Suprapubic skin (tissue), 4 donors: ENCODE measurements at regions not wholly inside any gene's neighbourhood (a gene's known extent, or its start where the extent isn't known, plus 50 kb on each side); places are given as distances from the start of the nearest gene placed in this dataset.

Experiments
- EP300 ChIP-seq: sonication (generic); formaldehyde crosslinking; IDR thresholded peaks from one replicate; pipeline ENCODE4 v1.6.1; 2017; ENCODE audit warnings: antibody characterized with exemption
- POLR2A ChIP-seq, 2 donors: fragments of 450-650 bp; IDR thresholded peaks; one replicate each; pipeline ENCODE4 v1.6.1; 2017; ENCODE audit warnings: antibody characterized with exemption in 2 of 2, mild to moderate bottlenecking in 2 of 2, moderate library complexity in 2 of 2
- POLR2AphosphoS5 ChIP-seq, 3 donors: sonication (generic); formaldehyde crosslinking; IDR thresholded peaks; one replicate each; pipeline ENCODE4 v1.6.1; 2017; ENCODE audit warnings: antibody characterized with exemption in 3 of 3
- TF ChIP-seq, protein P1 (sequence below), 2 donors: fragments of 200-600 bp in 1 of 2; fragments of 450-650 bp in 1 of 2; sonication (generic) in 1 of 2; IDR thresholded peaks; one replicate each; pipeline ENCODE4 v1.5.1; 2016 to 2019; ENCODE audit warnings: antibody characterized with exemption in 2 of 2, mild to moderate bottlenecking in 1 of 2, moderate library complexity in 1 of 2

DNA sequence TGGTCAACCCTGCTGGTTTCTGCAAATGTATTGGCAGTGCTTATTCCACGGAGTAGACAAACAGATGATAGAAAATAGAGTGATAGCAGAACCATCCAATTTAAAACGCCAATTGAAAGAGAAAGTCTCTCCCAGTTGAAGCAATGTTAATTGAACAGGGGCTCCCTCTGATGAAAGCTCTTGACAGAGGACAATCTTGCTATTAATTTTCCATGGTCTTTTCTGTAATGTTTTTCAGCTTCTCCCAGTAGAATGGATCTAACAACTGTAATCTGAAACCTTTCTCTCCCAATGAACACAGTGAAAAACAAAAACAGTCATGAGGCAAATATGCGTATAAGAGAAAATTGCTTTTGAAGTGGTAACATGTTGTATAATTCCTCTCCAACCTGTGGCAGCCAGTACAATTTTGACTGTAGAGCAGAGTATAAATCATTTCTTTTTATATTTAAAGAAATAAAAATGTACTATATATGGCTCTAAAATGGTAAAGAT, 225.1 kb upstream of the GALNTL6 start:
- TF ChIP-seq POLR2AphosphoS5 (IDR thresholded peaks at IDR 0.05): no peak
- TF ChIP-seq, protein P1, sequence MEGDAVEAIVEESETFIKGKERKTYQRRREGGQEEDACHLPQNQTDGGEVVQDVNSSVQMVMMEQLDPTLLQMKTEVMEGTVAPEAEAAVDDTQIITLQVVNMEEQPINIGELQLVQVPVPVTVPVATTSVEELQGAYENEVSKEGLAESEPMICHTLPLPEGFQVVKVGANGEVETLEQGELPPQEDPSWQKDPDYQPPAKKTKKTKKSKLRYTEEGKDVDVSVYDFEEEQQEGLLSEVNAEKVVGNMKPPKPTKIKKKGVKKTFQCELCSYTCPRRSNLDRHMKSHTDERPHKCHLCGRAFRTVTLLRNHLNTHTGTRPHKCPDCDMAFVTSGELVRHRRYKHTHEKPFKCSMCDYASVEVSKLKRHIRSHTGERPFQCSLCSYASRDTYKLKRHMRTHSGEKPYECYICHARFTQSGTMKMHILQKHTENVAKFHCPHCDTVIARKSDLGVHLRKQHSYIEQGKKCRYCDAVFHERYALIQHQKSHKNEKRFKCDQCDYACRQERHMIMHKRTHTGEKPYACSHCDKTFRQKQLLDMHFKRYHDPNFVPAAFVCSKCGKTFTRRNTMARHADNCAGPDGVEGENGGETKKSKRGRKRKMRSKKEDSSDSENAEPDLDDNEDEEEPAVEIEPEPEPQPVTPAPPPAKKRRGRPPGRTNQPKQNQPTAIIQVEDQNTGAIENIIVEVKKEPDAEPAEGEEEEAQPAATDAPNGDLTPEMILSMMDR (IDR thresholded peaks at IDR 0.05): no peak
- TF ChIP-seq POLR2A (IDR thresholded peaks at IDR 0.05): no peak
- no peak for TF ChIP-seq EP300
